ENCODE measurements at regions not wholly inside any gene's neighbourhood (a gene's known extent, or its start where the extent isn't known, plus 50 kb on each side); places are given as distances from the start of the nearest gene placed in this dataset.

- DNase-seq, result peak; percentile 20
Measured at GRCh38 chr7:21253740-21254687, 173.9 kb upstream of the SP4 start.

GRCh38 chr7:21256310-21256877 is 171.5 kb upstream of the SP4 start:
- DNase-seq, result no peak

GRCh38 chr7:21260939-21261338 is 166.9 kb upstream of the SP4 start:
- no peak for DNase-seq

GRCh38 chr7:21261627-21262594 is 166.0 kb upstream of the SP4 start:
- peak; percentile 46 for DNase-seq

- no peak for DNase-seq
Measured at GRCh38 chr7:21269021-21269420, 158.9 kb upstream of the SP4 start.

- DNase-seq, result no peak
Measured at GRCh38 chr7:21276471-21277035, 151.3 kb upstream of the SP4 start.

- DNase-seq, result no peak
Measured at GRCh38 chr7:21278944-21279343, 148.9 kb upstream of the SP4 start.

- no peak for DNase-seq
Measured at GRCh38 chr7:21281193-21281592, 146.7 kb upstream of the SP4 start.

- DNase-seq, result no peak
Measured at GRCh38 chr7:21293771-21294170, 134.1 kb upstream of the SP4 start.

- DNase-seq, result no peak
Measured at GRCh38 chr7:21299766-21300165, 128.1 kb upstream of the SP4 start.

- DNase-seq, result no peak
Measured at GRCh38 chr7:21300692-21301091, 127.2 kb upstream of the SP4 start.

GRCh38 chr7:21304808-21305375 is 123.0 kb upstream of the SP4 start:
- DNase-seq, result no peak

- DNase-seq, result no peak
Measured at GRCh38 chr7:21305455-21306235, 122.2 kb upstream of the SP4 start.

GRCh38 chr7:21314954-21315353 is 112.9 kb upstream of the SP4 start:
- no peak for DNase-seq

- no peak for DNase-seq
Measured at GRCh38 chr7:21317966-21318915, 109.6 kb upstream of the SP4 start.

GRCh38 chr7:21318916-21319270 is 109.0 kb upstream of the SP4 start:
- DNase-seq, result no peak

- DNase-seq, result no peak
Measured at GRCh38 chr7:21326241-21326640, 101.6 kb upstream of the SP4 start.

- DNase-seq, result no peak
Measured at GRCh38 chr7:21326921-21327320, 101.0 kb upstream of the SP4 start.

- DNase-seq, result no peak
Measured at GRCh38 chr7:21327422-21328409, 100.2 kb upstream of the SP4 start.
